Neutrophil (primary cell): ENCODE measurements at regions not wholly inside any gene's neighbourhood (a gene's known extent, or its start where the extent isn't known, plus 50 kb on each side); places are given as distances from the start of the nearest gene placed in this dataset.

Experiments used
- H3K27ac ChIP-seq: fragments of 200-600 bp; sonication (generic); 2 replicates; pipeline ENCODE4 v1.5.1; 2016; ENCODE audit warnings: mild to moderate bottlenecking, moderate library complexity
- H3K27me3 ChIP-seq: fragments of 200-600 bp; sonication (generic); 2 replicates; pipeline ENCODE4 v1.6.0; 2016; ENCODE audit warnings: mild to moderate bottlenecking
- H3K36me3 ChIP-seq: fragments of 200-600 bp; sonication (generic); 2 replicates; pipeline ENCODE4 v1.5.1; 2017
- H3K4me1 ChIP-seq, 2 experiments: fragments of 200-600 bp in 1 of 2; sonication (generic) in 1 of 2; 1 replicate in 1 of 2; 2 replicates in 1 of 2; pipeline versions ENCODE4 v1.5.1 to v1.6.1; 2013 to 2016; ENCODE audit warnings: low read depth in 1 of 2, low read length in 1 of 2, mild to moderate bottlenecking in 1 of 2, moderate library complexity in 1 of 2; ENCODE audit not compliant: control insufficient read depth in 1 of 2, insufficient read depth in 1 of 2
- H3K4me3 ChIP-seq, 2 experiments: fragments of 200-600 bp in 1 of 2; sonication (generic) in 1 of 2; 1 replicate in 1 of 2; 2 replicates in 1 of 2; pipeline ENCODE4 v1.5.1; 2013 to 2016; ENCODE audit warnings: low read depth in 1 of 2, low read length in 1 of 2, mild to moderate bottlenecking in 1 of 2, moderate library complexity in 1 of 2
- H3K9me3 ChIP-seq: fragments of 200-600 bp; sonication (generic); 2 replicates; pipeline ENCODE4 v1.5.1; 2016
- TF ChIP-seq, protein P1 (sequence below): fragments of 200-600 bp; sonication (generic); IDR thresholded peaks from 2 replicates; pipeline ENCODE4 v1.5.1; 2016; ENCODE audit warnings: antibody characterized with exemption

- no peak overlapping the region for H3K27ac ChIP-seq
- H3K4me1 ChIP-seq = no peaks in the 10 kb centered on the region
- TF ChIP-seq, protein P1, sequence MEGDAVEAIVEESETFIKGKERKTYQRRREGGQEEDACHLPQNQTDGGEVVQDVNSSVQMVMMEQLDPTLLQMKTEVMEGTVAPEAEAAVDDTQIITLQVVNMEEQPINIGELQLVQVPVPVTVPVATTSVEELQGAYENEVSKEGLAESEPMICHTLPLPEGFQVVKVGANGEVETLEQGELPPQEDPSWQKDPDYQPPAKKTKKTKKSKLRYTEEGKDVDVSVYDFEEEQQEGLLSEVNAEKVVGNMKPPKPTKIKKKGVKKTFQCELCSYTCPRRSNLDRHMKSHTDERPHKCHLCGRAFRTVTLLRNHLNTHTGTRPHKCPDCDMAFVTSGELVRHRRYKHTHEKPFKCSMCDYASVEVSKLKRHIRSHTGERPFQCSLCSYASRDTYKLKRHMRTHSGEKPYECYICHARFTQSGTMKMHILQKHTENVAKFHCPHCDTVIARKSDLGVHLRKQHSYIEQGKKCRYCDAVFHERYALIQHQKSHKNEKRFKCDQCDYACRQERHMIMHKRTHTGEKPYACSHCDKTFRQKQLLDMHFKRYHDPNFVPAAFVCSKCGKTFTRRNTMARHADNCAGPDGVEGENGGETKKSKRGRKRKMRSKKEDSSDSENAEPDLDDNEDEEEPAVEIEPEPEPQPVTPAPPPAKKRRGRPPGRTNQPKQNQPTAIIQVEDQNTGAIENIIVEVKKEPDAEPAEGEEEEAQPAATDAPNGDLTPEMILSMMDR = no peak
- no peaks in the 10 kb centered on the region for H3K36me3 ChIP-seq
- no peaks in the 10 kb centered on the region for H3K9me3 ChIP-seq
- H3K4me3 ChIP-seq = no peak overlapping the region
- H3K27me3 ChIP-seq = no peaks in the 10 kb centered on the region
These were observed 544.0 kb upstream of the ZWINT start for GRCh38 chr10:56905051-56905450.

- Histone ChIP-seq H3K9me3 (no peaks in the 10 kb centered on the region), H3K4me3 (no peak overlapping the region), H3K27ac (no peak overlapping the region), H3K36me3 (no peaks in the 10 kb centered on the region), H3K4me1 (no peaks in the 10 kb centered on the region), H3K27me3 (no peaks in the 10 kb centered on the region)
- TF ChIP-seq, protein P1 = no peak
These were observed 541.5 kb upstream of the ZWINT start for GRCh38 chr10:56902554-56902953.

GRCh38 chr10:56895306-56895705 is 534.2 kb upstream of the ZWINT start:
- no peak overlapping the region for H3K4me3 ChIP-seq
- H3K4me1 ChIP-seq = no peaks in the 10 kb centered on the region

GRCh38 chr10:56881218-56881617 is 520.2 kb upstream of the ZWINT start:
- Histone ChIP-seq H3K4me1 (no peaks in the 10 kb centered on the region), H3K36me3 (no peaks in the 10 kb centered on the region), H3K9me3 (no peaks in the 10 kb centered on the region), H3K27ac (no peak overlapping the region), H3K4me3 (no peak overlapping the region), H3K27me3 (no peaks in the 10 kb centered on the region)
- TF ChIP-seq, protein P1 = no peak

More at GRCh38 chr10:56895306-56895705, 534.2 kb upstream of the ZWINT start:
- Histone ChIP-seq H3K27ac (no peak overlapping the region), H3K9me3 (no peaks in the 10 kb centered on the region), H3K27me3 (no peaks in the 10 kb centered on the region), H3K36me3 (no peaks in the 10 kb centered on the region)
- TF ChIP-seq, protein P1 = no peak

DNA sequence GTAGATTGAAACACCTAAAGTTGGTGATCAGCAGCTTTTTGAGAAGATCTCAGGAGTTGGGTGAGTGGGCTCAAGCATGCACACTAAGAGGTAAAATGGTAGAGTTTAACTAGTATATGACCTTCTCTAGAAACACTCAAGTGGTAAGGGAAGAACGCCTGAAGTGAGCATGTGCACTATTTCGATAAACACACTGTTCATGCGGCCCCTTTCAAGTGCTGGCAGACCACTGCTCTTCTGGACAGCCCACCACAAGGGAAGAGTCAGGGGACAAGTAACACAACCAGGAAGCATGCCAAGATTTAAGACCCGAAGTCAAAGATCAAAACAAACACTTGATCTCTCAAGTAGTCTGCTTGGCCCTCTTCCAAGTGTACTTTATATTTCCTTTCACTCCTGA is 519.5 kb upstream of the ZWINT start:
- Histone ChIP-seq H3K4me1 (no peaks in the 10 kb centered on the region), H3K9me3 (no peaks in the 10 kb centered on the region), H3K27me3 (no peaks in the 10 kb centered on the region), H3K27ac (no peak overlapping the region), H3K4me3 (no peak overlapping the region), H3K36me3 (no peaks in the 10 kb centered on the region)
- TF ChIP-seq, protein P1 = no peak

- H3K36me3 ChIP-seq = no peaks in the 10 kb centered on the region
- no peaks in the 10 kb centered on the region for H3K27me3 ChIP-seq
- TF ChIP-seq, protein P1 = no peak
These were observed 513.9 kb upstream of the ZWINT start for GRCh38 chr10:56874950-56875349.

More at GRCh38 chr10:56874950-56875349, 513.9 kb upstream of the ZWINT start:
- Histone ChIP-seq H3K27ac (no peak overlapping the region), H3K4me3 (no peak overlapping the region), H3K4me1 (no peaks in the 10 kb centered on the region), H3K9me3 (no peaks in the 10 kb centered on the region)
